A549 (cell line): ENCODE measurements at regions not wholly inside any gene's neighbourhood (a gene's known extent, or its start where the extent isn't known, plus 50 kb on each side); places are given as distances from the start of the nearest gene placed in this dataset.

ENCODE experiments used
- EP300 ChIP-seq, 2 experiments: fragments of >200 bp; sonication (Bioruptor Twin); formaldehyde crosslinking; IDR thresholded peaks; 2 replicates in 1 of 2; 3 replicates in 1 of 2; pipeline ENCODE4 v1.6.1; 2016 to 2017
- FOXS1 ChIP-seq: fragments of 250-450 bp; sonication (Bioruptor Pico); IDR thresholded peaks from 2 replicates; pipeline ENCODE4 v1.5.0; 2020; ENCODE audit warnings: mild to moderate bottlenecking, moderate library complexity
- KDM1A ChIP-seq: fragments of 200-600 bp; sonication (generic); IDR thresholded peaks from 2 replicates; pipeline ENCODE4 v1.6.1; 2016; ENCODE audit warnings: low read depth, mild to moderate bottlenecking
- KDM5A ChIP-seq: fragments of 200-600 bp; sonication (generic); IDR thresholded peaks from 2 replicates; pipeline ENCODE4 v1.6.1; 2016; ENCODE audit warnings: antibody characterized with exemption, mild to moderate bottlenecking
- MAFK ChIP-seq: fragments of 450-650 bp; IDR thresholded peaks from 2 replicates; pipeline ENCODE4 v1.6.1; 2014; ENCODE audit not compliant: partially characterized antibody
- MAZ ChIP-seq: fragments of 150-350 bp; IDR thresholded peaks from 2 replicates; pipeline ENCODE4 v1.6.1; 2014; ENCODE audit warnings: antibody characterized with exemption, low read depth, low read length, borderline replicate concordance
- POLR2A ChIP-seq: IDR thresholded peaks from 2 replicates; pipeline ENCODE4 v1.6.1; 2012; ENCODE audit warnings: mild to moderate bottlenecking, low read length
- RARB ChIP-seq: fragments of 250-450 bp; sonication (Bioruptor Pico); IDR thresholded peaks from 2 replicates; pipeline ENCODE4 v1.8.0; 2021; ENCODE audit warnings: mild to moderate bottlenecking, moderate library complexity
- RFX5 ChIP-seq: fragments of 450-650 bp; IDR thresholded peaks from 2 replicates; pipeline ENCODE4 v1.7.1; 2014; ENCODE audit warnings: antibody characterized with exemption, mild to moderate bottlenecking, moderate library complexity
- TP53 ChIP-seq: fragments of 250-450 bp; sonication (Bioruptor Pico); IDR thresholded peaks from 2 replicates; pipeline ENCODE4 v1.5.0; 2021; ENCODE audit warnings: mild to moderate bottlenecking, moderate library complexity
- TF ChIP-seq, protein P1 (sequence below): fragments of >200 bp; sonication (Bioruptor Twin); formaldehyde crosslinking; IDR thresholded peaks from 3 replicates; pipeline ENCODE4 v1.5.1; 2016
- TF ChIP-seq, protein P2 (sequence below): IDR thresholded peaks from 2 replicates; pipeline ENCODE4 v1.6.1; 2012
- TF ChIP-seq, protein P3 (sequence below): IDR thresholded peaks from 2 replicates; pipeline ENCODE4 v1.6.1; 2012; ENCODE audit warnings: low read depth, borderline replicate concordance
- TF ChIP-seq, protein P4 (sequence below): fragments of 200-600 bp; sonication (generic); IDR thresholded peaks from 2 replicates; pipeline ENCODE4 v1.6.1; 2016; ENCODE audit warnings: antibody characterized with exemption, mild to moderate bottlenecking, moderate library complexity

DNA sequence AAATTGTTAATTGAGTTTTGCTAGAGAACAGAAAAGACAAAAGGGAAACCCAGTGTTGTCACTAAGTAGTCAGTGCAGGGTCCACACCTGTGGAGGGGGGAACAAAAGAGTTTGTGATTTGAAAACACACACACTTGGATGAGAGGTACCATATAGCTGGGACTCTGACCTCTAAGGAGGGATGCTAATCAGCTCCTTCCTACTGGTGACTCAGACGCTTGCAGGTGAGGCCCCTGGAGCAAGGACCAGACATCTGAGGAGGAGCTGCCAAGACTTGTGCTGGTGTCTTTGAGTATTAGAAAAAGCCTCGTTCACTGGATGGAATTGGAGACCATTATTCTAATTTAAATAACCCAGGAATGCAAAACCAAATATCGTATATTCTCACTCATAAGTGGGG, 146.4 kb upstream of the MAP2 start:
- TF ChIP-seq POLR2A (no peak), EP300 (IDR thresholded peaks at IDR 0.05) (no peak), RFX5 (no peak), MAZ (no peak), KDM1A (no peak), RARB (no peak), FOXS1 (CRISPR knock-in tag) (no peak), MAFK (no peak), TP53 (CRISPR knock-in tag) (no peak), KDM5A (no peak)
- TF ChIP-seq, protein P1, sequence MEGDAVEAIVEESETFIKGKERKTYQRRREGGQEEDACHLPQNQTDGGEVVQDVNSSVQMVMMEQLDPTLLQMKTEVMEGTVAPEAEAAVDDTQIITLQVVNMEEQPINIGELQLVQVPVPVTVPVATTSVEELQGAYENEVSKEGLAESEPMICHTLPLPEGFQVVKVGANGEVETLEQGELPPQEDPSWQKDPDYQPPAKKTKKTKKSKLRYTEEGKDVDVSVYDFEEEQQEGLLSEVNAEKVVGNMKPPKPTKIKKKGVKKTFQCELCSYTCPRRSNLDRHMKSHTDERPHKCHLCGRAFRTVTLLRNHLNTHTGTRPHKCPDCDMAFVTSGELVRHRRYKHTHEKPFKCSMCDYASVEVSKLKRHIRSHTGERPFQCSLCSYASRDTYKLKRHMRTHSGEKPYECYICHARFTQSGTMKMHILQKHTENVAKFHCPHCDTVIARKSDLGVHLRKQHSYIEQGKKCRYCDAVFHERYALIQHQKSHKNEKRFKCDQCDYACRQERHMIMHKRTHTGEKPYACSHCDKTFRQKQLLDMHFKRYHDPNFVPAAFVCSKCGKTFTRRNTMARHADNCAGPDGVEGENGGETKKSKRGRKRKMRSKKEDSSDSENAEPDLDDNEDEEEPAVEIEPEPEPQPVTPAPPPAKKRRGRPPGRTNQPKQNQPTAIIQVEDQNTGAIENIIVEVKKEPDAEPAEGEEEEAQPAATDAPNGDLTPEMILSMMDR = no peak
- TF ChIP-seq, protein P2, sequence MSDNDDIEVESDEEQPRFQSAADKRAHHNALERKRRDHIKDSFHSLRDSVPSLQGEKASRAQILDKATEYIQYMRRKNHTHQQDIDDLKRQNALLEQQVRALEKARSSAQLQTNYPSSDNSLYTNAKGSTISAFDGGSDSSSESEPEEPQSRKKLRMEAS = no peak
- TF ChIP-seq, protein P3, sequence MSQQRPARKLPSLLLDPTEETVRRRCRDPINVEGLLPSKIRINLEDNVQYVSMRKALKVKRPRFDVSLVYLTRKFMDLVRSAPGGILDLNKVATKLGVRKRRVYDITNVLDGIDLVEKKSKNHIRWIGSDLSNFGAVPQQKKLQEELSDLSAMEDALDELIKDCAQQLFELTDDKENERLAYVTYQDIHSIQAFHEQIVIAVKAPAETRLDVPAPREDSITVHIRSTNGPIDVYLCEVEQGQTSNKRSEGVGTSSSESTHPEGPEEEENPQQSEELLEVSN = no peak
- TF ChIP-seq, protein P4, sequence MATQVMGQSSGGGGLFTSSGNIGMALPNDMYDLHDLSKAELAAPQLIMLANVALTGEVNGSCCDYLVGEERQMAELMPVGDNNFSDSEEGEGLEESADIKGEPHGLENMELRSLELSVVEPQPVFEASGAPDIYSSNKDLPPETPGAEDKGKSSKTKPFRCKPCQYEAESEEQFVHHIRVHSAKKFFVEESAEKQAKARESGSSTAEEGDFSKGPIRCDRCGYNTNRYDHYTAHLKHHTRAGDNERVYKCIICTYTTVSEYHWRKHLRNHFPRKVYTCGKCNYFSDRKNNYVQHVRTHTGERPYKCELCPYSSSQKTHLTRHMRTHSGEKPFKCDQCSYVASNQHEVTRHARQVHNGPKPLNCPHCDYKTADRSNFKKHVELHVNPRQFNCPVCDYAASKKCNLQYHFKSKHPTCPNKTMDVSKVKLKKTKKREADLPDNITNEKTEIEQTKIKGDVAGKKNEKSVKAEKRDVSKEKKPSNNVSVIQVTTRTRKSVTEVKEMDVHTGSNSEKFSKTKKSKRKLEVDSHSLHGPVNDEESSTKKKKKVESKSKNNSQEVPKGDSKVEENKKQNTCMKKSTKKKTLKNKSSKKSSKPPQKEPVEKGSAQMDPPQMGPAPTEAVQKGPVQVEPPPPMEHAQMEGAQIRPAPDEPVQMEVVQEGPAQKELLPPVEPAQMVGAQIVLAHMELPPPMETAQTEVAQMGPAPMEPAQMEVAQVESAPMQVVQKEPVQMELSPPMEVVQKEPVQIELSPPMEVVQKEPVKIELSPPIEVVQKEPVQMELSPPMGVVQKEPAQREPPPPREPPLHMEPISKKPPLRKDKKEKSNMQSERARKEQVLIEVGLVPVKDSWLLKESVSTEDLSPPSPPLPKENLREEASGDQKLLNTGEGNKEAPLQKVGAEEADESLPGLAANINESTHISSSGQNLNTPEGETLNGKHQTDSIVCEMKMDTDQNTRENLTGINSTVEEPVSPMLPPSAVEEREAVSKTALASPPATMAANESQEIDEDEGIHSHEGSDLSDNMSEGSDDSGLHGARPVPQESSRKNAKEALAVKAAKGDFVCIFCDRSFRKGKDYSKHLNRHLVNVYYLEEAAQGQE = no peak
